Retina (tissue), 1 donor: ENCODE measurements at regions not wholly inside any gene's neighbourhood (a gene's known extent, or its start where the extent isn't known, plus 50 kb on each side); places are given as distances from the start of the nearest gene placed in this dataset.
"Not testable (repeated sequence)": the region's sequence is repeated elsewhere in the genome, so short reads cannot be mapped to it uniquely, and the experiment has no call there.

Experiments
- DNase-seq: peaks from one replicate; pipeline ENCODE4 v3.0.0-alpha.2; 2016

DNA sequence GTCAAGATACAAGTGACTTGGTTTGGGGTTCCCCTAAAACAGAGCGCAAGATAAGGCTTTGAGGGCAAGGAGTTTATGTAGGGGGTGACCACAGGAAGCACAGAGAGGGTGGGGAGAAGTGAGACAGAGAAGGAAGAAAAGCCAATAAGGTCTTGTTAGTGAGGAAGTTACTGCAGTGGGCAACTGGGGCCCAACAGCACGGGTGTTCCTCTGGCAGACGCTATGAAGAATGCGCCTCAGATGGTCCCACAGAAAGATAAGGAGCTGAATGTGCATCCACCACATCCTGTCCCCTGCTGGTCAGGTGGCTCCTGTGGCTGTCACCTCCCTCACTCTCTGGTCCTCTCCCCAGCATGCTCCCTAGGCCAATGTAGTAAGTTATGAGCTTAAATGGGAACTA is 333.5 kb downstream of the TSHZ3 start:
- DNase-seq = no peak

DNA sequence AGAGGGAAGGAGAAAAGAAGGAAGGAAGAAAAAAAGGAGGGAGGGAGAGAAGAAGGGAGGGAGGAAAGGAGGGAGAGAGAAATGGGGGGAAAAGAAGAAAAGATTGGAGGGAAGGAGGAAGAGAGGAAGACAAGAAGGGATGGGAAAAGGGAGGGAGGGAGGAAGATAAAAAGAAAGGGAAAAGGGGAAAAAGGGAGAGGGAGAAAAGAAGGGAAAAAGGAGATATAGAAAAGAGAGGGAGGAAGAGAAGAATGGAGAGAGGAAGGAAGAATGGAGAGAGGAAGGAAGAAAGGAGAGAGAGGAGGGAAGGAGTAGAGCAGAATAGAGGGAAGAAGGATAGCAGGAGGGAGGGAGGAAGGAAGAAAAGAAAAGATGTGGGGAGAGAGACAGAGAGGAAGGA is 334.6 kb downstream of the TSHZ3 start:
- DNase-seq = no peak

DNA sequence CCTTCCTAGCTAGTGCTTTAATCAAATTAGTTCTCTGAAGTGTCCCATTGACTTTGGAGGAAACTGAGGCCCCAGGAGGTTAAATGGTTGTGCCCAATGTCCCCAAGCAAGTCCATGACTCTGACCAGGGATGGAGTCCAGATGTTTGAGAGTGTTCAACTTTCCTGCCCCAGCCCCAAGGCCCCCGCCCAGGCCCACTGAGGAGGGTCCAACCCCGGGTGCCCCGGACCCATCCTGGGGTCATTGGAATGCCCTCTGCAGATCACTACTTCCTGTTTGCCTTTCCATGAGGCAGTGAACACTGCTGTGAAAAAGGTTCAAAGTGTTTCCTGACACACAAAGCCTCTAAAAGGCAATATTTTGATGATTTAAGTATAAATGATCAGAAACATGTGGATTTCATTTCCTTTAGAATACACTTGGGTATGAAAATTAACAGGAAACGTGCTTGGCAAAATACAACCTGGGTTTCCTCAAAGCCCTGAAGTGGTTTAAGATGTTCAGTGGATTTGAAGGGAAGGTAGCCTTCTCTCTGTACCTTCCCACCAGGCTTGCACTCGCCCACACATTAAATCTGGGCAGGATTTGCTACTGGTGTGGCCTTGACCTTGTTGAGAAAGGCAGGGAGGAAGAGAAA is 335.7 kb downstream of the TSHZ3 start:
- DNase-seq = no peak

DNA sequence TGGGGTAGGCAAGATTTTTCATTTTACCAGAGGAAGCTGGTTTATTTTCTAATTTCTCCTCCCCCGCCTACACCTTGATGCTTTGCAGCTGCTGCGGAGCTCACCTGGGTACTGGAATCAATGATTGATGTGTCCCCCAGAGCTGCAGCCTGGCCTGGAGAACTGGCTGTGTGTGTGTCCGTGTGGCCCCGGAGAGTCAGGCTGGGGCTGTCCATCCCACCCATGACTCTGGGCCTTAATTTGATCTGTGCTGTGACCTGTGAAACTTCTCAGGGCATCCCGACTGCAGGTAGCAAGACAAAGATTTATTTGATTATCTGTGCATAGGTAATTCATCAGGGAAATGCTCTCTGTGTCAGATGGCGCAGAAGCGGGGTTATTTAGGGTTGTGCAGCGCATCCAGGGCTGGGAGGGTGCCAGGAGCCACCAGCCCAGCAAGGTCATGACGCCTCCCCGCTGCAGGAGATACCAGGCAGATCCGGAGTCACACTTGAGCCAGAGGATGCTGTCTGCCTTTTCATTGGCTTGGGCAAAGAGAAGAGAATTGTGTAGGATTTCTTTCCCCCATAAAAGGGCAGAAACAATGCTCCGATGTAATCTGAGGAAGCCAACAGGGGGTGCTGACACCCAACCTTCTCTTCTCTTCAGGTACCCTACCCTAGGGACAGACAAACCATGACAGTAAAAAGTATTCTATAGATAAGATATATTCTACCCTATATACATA is 346.6 kb downstream of the TSHZ3 start:
- peak; percentile 6 for DNase-seq

DNA sequence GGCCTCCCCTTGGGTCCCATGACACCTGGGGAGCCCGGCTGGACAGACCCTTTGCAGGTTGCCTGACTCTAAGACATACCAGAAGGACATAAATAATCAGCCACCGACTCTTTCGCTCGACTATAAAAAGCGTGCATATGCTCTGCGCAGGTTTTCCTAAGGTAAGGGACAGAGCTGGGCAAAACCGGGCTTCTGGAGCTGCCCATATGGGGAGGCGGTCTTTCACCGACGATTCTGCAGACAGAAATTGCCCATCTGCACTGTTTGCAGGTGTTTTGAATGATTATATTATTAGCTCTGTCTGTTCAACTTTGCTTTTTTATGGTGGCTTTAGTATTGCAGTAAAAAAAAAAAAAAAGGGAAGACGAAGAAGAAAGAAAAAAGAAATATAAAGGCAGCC is 347.2 kb downstream of the TSHZ3 start:
- DNase-seq = no peak

DNA sequence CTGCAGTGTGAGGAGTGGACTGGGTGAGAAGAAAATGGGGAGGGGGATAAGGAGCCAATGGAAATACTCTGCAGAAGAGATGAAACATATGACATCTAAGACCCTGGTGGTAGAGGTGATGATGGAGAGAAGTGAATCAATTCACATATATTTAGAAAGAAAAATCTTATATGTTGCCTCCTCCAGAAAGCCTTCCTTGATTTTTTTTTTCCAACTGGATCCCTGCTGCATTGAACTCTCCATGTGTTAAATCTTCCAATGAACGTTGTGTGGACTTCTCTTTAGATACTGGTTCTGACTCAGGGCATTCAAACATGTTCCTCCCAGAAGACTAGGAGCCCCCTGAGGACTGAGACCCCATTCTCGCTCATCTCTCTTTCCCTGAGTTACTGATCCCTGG is 348.3 kb downstream of the TSHZ3 start:
- no peak for DNase-seq

DNA sequence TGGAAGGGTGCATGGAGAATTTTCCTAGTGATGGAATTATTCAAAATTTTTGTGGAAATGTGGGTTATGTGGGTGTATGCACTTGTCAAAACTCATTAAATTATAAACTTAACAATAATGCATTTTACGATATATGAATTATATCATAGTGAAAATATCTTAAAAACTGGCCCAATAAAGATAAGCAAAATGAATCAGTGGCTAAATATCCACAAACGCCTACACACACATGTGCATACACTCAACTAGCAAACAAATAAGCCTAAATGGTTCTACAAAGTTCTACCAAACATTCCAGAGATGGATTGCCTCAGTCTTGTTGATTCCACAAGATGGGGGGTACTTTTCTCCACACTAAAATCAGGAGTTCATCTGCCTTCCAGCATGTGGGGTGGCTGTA is 349.5 kb downstream of the TSHZ3 start:
- no peak for DNase-seq

DNA sequence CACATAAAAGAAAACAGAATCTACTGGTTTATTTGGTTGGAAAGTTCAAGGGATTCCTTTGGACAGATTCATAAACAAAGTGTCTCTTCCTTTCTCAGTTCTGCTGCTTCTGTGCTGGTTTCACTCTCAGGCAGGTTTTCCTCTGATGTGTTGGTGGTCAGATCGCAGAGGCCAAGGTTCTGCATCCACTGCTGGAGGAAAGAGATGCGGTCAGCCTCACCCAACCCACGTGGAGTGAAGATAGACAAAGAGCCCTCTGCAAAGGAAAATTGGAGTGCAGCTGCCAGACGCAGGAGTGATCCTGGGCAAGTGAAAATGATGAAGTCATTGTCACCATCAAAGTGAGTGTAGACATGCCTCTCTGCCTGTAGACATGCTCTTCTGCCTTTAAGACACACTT is 352.0 kb downstream of the TSHZ3 start:
- DNase-seq = no peak

DNA sequence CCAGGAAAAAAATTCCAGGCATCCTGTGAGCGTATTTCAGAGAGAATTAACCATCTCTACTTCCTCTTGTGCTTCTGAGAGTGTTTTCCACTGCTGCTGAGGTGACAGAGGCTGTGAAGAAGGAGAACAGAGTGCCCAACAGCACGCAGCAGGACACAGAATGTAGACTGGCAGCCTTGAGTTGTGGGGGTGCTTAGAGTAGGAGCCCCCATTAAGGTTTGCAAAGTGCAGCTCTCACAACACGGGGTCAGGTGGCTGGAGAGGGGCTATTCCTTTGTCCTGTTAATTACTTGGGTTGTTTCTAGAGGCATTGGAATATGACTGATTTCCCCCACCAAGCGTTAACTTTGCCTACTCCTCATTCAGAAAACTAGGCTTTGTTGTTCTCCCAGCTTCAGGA is 370.6 kb downstream of the TSHZ3 start:
- DNase-seq = no peak

DNA sequence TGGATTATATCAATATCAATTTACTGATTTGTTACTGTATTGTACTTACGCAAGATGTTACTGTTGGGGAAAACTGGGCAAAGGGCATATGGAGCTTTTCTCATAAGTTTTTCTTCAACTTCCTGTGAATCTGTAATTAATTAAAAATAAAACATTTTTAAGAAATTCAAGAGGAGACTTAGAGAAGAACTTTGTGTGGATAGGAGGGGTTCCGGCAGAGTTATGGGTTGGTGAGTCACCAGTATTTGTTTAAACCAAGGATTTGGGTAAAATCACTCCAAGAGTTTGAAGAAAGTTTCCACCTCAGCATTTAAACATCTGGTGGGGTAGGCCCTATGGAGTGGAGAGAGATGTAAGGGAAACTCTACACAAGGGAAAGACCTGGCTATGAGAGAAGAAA is 379.6 kb downstream of the TSHZ3 start:
- no peak for DNase-seq

DNA sequence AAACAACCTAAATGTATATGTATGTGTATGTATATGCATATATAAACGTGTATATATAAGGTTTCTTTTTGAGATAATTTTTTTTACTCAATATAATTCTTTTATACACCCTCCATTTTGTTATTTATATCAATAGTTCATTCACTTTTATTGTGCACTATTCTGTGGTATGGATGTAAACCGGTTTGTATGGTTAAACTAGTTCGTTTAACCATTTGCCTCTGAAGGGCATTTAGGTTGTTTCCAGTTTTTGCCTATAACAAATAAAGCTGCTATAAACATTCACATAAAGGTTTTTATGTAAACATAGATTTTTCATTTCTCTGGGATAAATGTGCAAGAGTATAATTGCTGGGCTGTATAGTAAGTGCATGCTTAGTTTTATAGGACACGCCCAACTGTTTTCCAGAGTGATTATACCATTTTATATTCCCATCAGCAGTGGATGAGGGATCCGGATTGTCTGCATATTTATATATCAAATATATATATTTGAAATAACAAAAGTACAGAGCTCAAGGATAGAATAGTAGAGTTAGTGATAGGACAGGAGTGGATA is 380.3 kb downstream of the TSHZ3 start:
- DNase-seq = no peak

DNA sequence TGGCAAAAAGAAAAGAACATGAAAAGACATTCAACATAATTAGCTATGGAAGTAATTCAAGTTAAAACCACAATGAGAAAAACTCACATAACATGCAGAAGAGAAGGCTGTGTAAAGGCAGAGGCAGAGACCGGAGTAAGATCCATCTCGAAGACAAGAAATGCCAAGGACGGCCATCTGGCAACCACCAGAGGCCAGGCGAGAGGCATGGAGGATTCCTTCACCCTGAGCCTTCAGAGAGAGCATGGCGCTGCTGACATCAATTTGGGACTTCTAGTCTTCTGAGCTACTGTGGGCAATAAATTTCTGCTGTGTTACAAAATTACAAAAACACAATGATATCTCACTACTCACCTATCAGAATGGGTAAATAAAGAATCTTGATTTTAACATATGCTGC is 381.0 kb downstream of the TSHZ3 start:
- DNase-seq = no peak

DNA sequence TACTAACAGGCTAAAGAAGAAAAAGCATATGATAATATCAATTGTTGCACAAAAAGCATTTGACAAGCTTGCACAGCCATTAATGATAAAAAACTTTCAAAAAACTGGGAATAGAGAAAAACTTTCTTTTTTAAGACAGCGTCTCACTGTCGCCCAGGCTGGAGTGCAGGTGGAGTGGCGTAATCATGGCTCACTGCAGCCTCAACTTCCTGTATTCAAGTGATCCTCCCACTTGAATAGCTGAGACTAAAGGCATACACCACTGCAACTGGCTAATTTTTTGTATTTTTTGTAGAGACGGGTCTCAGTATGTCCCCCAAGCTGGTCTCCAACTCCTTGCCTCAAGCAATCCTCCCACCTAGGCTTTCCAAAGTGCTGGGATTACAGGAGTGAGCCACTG is 382.8 kb downstream of the TSHZ3 start:
- DNase-seq = no peak

DNA sequence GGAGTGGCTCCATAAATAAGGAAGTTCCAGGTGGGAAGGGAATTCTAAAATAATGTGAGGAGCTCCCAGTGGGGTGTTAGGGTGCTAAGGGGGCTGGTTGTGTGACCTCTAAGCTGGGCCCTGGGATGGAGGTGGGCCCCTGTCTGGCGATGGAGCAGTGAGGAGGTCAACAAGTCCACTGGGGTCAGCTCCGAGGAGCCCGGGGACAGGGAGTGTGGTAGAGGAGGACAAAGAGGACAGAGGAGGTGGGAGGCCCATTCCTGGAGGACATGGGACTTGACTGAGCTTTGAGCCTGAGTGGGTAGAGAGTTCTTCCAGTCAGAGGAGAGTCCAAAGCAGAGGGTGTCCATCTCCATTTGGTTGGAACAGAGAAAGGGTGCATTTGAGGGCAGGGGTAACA is 390.2 kb downstream of the TSHZ3 start:
- DNase-seq = no peak

DNA sequence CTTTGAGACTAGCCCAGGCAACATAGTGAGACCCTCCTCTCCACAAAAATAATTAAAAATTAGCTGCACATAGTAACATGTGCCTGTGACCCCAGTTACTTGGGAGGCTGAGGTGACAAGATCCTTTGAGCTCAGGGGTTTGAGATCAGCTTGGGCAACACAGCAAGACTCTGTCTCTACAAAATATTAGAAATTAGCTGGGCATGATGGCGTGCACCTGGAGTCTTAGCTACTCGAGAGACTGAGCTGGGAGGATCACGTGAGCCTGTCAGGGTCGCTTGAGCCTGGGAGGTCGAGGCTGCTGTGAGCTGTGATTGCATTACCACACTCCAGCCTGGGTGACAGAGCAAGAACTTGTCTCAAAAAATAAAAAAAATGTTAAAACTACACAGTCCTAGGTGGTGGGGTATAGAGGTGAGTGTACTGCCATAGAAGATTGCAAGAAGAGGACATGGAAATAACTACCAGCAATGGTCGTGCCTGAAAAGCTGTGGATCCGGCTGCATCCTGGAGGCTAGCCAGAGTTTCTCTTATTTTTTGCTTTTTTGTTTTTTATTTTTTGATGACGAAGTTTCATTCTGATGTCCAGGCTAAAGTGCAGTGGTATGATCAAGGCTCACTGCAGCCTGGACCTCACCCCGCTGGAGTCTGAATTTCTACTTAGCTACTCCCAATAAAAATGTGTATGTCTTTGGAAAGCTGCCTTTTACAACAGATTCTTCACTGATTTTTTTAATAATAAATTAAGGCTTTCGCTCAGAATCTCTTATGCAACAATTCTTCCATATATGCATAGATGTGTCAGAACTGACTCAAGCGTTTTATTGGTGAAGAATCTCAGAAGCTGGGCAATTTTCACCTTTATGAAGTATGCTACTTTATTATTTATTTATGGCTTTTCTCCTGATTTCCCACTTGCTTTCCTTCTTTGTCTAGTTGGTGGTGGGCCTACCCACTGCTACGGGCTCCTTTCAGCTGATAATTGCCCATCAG is 393.8 kb downstream of the TSHZ3 start:
- no peak for DNase-seq

DNA sequence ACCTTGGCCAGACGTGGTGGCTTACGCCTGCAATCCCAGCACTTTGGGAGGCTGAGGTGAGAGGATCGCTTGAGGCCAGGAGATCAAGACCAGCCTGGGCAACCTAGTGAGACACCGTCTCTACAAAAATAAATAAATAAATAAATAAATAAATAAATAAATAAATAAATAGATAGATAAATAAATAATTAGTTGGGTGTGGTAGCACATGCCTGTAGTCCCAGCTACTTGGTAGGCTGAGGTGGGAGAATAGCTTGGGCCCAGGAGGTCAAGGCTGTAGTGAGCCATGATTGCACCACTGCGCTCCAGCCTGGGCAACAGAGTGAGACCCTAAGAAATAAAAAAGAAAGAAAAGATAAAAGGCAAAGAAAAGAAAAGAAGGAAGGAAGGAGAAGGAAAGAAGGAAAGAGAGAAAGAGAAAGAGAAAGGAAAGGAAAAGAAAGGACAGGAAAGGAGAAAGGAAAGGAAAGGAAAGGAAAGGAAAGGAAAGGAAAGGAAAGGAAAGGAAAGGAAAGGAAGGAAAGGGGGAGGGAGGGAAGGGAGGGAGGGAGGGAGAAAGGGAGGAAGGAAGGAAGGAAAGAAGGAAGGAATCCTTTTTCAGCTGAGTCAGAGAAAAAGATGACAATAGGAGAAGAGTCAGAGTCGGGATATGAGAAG is 404.8 kb downstream of the TSHZ3 start:
- DNase-seq = not testable (repeated sequence)

DNA sequence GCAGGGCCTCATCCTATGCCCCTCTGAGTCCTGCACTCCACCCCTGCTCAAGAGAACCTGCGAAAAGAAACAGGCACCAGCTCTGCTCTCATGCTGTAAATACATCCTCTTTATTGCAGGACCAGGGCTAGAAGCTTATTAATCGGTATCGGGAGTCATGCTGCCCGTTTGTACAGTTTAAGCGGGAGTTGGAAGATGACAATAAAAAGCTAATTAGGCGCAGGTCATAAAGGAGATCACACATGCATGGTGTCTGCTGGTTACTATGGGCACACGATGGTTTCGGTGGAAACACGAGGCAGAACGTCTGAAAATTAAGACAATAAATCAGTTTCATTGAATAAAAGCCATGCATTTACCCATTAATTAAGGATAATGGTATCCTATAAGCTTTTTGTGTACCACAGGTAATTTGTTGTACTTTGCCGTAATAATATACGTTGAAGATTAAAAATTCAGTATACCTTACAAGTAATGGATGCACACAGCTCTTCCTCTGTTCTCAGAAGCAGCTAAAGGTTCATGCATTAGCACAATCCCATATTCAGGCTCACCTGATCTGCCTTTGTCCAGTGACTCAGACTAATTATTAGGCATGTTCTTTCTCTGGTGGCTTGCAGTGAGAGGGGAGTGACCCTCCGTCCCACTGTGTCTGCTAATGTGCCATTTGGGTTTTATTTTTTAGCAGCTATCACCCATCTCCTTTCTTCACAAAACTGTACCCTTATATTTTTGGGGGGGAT is 406.0 kb downstream of the TSHZ3 start:
- no peak for DNase-seq

DNA sequence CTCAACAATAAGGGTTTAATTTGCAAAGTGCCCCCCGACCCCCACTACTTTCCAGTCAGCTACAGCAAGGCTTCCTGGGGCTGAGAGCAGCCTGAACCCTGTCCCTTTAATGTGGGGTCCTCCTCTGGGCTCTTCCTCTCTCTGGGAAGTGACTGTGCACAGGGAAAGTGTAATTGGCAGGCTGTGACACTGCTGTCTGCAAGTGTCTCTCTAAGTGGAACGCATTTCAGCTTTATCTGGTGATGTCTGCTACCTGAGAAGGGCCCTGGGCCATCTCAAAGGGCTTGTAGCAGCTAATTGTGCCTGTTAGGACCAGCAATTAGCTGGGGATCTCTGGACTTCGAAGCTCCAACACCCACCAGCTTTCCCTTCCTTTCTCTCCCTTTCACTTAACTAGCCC is 406.6 kb downstream of the TSHZ3 start:
- DNase-seq = no peak

DNA sequence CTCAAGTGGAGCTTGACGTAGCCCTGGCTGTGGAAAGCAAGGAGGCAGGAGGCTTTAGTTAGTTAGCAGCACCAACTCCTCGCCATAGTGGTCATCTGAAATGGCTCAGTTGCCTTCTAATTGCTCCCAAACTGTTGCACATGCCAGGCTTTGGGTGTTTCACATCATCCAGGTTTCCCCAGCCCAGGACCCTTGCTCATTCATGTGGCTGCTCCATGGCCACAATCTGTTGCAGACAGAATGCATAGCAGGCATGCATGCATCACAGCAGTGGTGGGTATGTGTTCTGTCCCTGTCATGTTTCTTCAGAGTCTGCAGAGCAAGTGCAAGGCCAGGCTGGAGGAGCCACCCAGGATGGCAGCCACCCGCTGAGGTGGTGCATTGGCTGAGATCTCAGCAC is 407.6 kb downstream of the TSHZ3 start:
- DNase-seq = no peak

DNA sequence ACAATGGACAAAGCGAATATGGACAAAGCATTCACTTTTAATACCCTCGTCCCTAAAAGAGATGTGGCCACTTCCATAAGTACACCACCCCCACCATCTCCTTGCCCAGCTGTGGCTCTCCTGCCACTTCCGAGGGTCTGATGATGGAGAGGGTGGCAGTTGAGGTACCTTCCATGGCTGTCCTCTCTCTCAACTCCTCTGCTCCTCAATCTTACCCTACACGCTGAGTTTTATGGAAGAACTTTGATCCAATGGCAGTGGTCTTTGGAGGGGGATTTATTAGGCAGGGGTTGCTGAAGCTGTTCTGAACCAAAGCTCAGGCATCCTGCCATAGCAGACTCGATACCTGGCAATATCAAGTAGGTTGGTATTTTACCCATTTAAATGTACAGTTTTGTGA is 413.0 kb downstream of the TSHZ3 start:
- DNase-seq = no peak

DNA sequence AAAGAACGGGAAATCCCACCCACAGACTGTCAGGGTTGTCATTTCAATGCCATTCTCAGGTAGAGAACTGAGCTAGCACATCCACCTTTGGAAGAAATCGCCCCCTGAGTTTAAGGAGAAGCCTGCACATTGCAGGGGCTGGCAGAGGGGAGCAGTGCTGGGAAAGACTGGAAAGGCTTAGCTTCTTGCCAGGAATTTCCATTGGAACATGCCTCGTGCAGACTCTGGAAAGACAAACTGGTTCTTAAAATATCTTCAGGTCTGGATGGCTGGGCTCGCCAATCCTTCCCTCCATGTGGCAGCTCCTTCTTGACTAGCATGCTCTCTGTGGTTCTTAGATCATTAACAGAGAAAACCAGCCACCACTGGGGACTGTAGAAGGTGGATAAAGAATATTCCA is 414.1 kb downstream of the TSHZ3 start:
- no peak for DNase-seq

DNA sequence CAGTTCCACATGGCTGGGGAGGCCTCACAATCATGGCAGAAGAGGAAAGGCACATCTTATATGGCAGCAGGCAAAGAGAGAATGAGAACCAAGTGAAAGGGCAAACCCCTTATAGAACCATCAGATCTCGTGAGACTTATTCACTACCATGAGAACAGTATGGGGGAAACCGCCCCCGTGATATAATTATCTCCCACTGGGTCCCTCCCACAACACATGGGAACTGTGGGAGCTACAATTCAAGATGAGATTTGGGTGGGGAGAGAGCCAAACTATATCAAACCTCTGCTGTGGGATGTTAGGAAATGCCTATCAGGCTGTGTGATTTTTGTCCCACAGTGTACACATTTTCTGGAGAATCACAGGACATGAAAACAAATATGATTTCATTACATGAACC is 415.8 kb downstream of the TSHZ3 start:
- not testable (repeated sequence) for DNase-seq
